Gastrocnemius medialis (tissue), 4 donors: ENCODE measurements at regions not wholly inside any gene's neighbourhood (a gene's known extent, or its start where the extent isn't known, plus 50 kb on each side); places are given as distances from the start of the nearest gene placed in this dataset.

Experiments used
- CTCF ChIP-seq, 5 experiments: fragments of 450-650 bp in 3 of 5; fragments of 200-600 bp in 2 of 5; sonication (generic) in 2 of 5; IDR thresholded peaks in 4 of 5; conservative IDR thresholded peaks in 1 of 5; 1 replicate in 4 of 5; 2 replicates in 1 of 5; pipeline ENCODE4 v1.5.1; 2016 to 2019; ENCODE audit warnings: antibody characterized with exemption in 5 of 5, mild to moderate bottlenecking in 3 of 5, moderate library complexity in 3 of 5
- POLR2A ChIP-seq, 2 donors: fragments of 450-650 bp; IDR thresholded peaks; one replicate each; pipeline ENCODE4 v1.6.1; 2017; ENCODE audit warnings: antibody characterized with exemption in 2 of 2, mild to moderate bottlenecking in 2 of 2, moderate library complexity in 2 of 2

GRCh38 chr14:101133068-101133467 lies 229.5 kb upstream of the RTL1 start:
- TF ChIP-seq POLR2A (IDR thresholded peaks at IDR 0.05) (no peak), CTCF (IDR thresholded peaks at IDR 0.05 in 4 of 5, conservative IDR thresholded peaks at IDR 0.05 in 1 of 5) (no peak)
